Ovary (tissue), 3 donors: ENCODE measurements at regions not wholly inside any gene's neighbourhood (a gene's known extent, or its start where the extent isn't known, plus 50 kb on each side); places are given as distances from the start of the nearest gene placed in this dataset.

ENCODE experiments used
- CTCF ChIP-seq, 3 donors: fragments of 450-650 bp in 2 of 3; fragments of 200-600 bp in 1 of 3; IDR thresholded peaks; one replicate each; pipeline versions ENCODE4 v1.5.1 to v1.8.0; 2016 to 2022; ENCODE audit warnings: antibody characterized with exemption in 3 of 3, mild to moderate bottlenecking in 1 of 3
- EP300 ChIP-seq: sonication (generic); formaldehyde crosslinking; IDR thresholded peaks from one replicate; pipeline ENCODE4 v1.6.1; 2017; ENCODE audit warnings: antibody characterized with exemption
- POLR2A ChIP-seq: fragments of 450-650 bp; IDR thresholded peaks from one replicate; pipeline ENCODE4 v1.6.1; 2017; ENCODE audit warnings: antibody characterized with exemption, mild to moderate bottlenecking, moderate library complexity
- donor health status: DM: no; HTN: no; CAD: no.

GRCh38 chr10:34046506-34047034 is 712.1 kb upstream of the NRP1 start:
- TF ChIP-seq CTCF (IDR thresholded peaks at IDR 0.05) (no peak), POLR2A (no peak), EP300 (no peak)
